ENCODE measurements at regions not wholly inside any gene's neighbourhood (a gene's known extent, or its start where the extent isn't known, plus 50 kb on each side); places are given as distances from the start of the nearest gene placed in this dataset.

GRCh38 chr4:170307182-170307581, 217.4 kb upstream of the AADAT start:
- RAD21 ChIA-PET (ENCODE audit: low non-redundant PET in 1 of 2, low total read pairs in 2 of 2, uncharacterized antibody in 2 of 2, unreplicated experiment in 2 of 2) = no interaction called here
- intact Hi-C loops (cut with micrococcal nuclease) = no loop called here

More at GRCh38 chr4:170307182-170307581, 217.4 kb upstream of the AADAT start:
- Histone ChIP-seq H2AFZ (ENCODE audit: low read depth, low read length, poor library complexity, severe bottlenecking) (no peak overlapping the region), H3K36me3 (ENCODE audit: control insufficient read depth in 1 of 2, insufficient read depth in 2 of 2, low read length in 2 of 2) (no peaks in the 10 kb centered on the region), H3K27me3 (ENCODE audit: insufficient read depth, low read length) (no peaks in the 10 kb centered on the region), H4K20me1 (ENCODE audit: insufficient read depth) (no peaks in the 10 kb centered on the region), H3K4me1 (ENCODE audit: control insufficient read depth in 1 of 2, insufficient read depth in 2 of 2, low read length in 2 of 2) (no peaks in the 10 kb centered on the region), H3K9me3 (ENCODE audit: control insufficient read depth in 1 of 2, insufficient read depth in 1 of 2, low read depth in 1 of 2, low read length in 2 of 2) (no peaks in the 10 kb centered on the region), H3K9ac (ENCODE audit: low read length) (no peak overlapping the region), H3K79me2 (ENCODE audit: insufficient read depth, low read length) (no peaks in the 10 kb centered on the region), H3K4me3 (replicated peaks in 1 of 2; ENCODE audit: low read depth in 1 of 2, low read length in 2 of 2) (no peak overlapping the region), H3K27ac (ENCODE audit: low read depth, low read length) (no peak overlapping the region), H3K4me2 (ENCODE audit: low read length) (no peak overlapping the region), H3K9me2 (ENCODE audit: insufficient read depth) (no peaks in the 10 kb centered on the region)
- TF ChIP-seq MAX (IDR thresholded peaks at IDR 0.05) = no peak
- no peak for TF ChIP-seq EGR1 (IDR thresholded peaks at IDR 0.05; ENCODE audit: low read depth)
- no peak for TF ChIP-seq EZH2phosphoT487 (IDR thresholded peaks at IDR 0.05; ENCODE audit: borderline replicate concordance)
- no peak for TF ChIP-seq ZBTB33 (IDR thresholded peaks at IDR 0.05; ENCODE audit: extremely low read depth, insufficient replicate concordance, low read length)
- no peak for TF ChIP-seq CEBPB (IDR thresholded peaks at IDR 0.05; ENCODE audit: low read depth)
- no peak for TF ChIP-seq REST (IDR thresholded peaks at IDR 0.05; ENCODE audit: low read depth)
- TF ChIP-seq RAD21 (IDR thresholded peaks at IDR 0.05; ENCODE audit: low read depth) = peak; percentile 39; the same call in 1 of the 2 replicates
- DNase-seq (ENCODE audit: low read depth, low spot score) (no peak), ATAC-seq (no peak)
- ChIA-PET CTCF (no interaction called here), POLR2A (no interaction called here)
- BruUV-seq (replicated peaks) = no TSS peak
